ENCODE measurements at regions not wholly inside any gene's neighbourhood (a gene's known extent, or its start where the extent isn't known, plus 50 kb on each side); places are given as distances from the start of the nearest gene placed in this dataset.

- no peak for TF ChIP-seq EZH2 (IDR thresholded peaks at IDR 0.05; ENCODE audit: low read length, missing control alignments)
- TF ChIP-seq, protein P1, sequence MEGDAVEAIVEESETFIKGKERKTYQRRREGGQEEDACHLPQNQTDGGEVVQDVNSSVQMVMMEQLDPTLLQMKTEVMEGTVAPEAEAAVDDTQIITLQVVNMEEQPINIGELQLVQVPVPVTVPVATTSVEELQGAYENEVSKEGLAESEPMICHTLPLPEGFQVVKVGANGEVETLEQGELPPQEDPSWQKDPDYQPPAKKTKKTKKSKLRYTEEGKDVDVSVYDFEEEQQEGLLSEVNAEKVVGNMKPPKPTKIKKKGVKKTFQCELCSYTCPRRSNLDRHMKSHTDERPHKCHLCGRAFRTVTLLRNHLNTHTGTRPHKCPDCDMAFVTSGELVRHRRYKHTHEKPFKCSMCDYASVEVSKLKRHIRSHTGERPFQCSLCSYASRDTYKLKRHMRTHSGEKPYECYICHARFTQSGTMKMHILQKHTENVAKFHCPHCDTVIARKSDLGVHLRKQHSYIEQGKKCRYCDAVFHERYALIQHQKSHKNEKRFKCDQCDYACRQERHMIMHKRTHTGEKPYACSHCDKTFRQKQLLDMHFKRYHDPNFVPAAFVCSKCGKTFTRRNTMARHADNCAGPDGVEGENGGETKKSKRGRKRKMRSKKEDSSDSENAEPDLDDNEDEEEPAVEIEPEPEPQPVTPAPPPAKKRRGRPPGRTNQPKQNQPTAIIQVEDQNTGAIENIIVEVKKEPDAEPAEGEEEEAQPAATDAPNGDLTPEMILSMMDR (conservative IDR thresholded peaks at IDR 0.05 in 1 of 2, IDR thresholded peaks at IDR 0.05 in 1 of 2; ENCODE audit: low read depth in 1 of 2, low read length in 2 of 2) = peak in 1 of 2 donors; percentile 3
- H3K79me2 ChIP-seq (ENCODE audit: control insufficient read depth, insufficient read depth, low read length) = no peaks in the 10 kb centered on the region
- H3K9me3 ChIP-seq (ENCODE audit: control insufficient read depth, insufficient read depth, low read depth, low read length) = no peaks in the 10 kb centered on the region
- H3K36me3 ChIP-seq (ENCODE audit: control insufficient read depth, insufficient read depth, low read length) = no peaks in the 10 kb centered on the region
- H3K4me1 ChIP-seq (ENCODE audit: control insufficient read depth, extremely low read depth, insufficient read depth, low read length) = no peaks in the 10 kb centered on the region
- H3K27me3 ChIP-seq (ENCODE audit: control insufficient read depth, insufficient read depth, low read length) = no peaks in the 10 kb centered on the region
- no peak for DNase-seq (ENCODE audit: low read depth in 2 of 2)
- H3K4me3 ChIP-seq (replicated peaks in 1 of 4; ENCODE audit: control extremely low read depth in 1 of 4, insufficient read depth in 1 of 4, low read depth in 3 of 4, low read length in 4 of 4) = no peak overlapping the region
- no peak overlapping the region for H3K9ac ChIP-seq (ENCODE audit: insufficient read depth, low read length)
- no peak overlapping the region for H3K27ac ChIP-seq (ENCODE audit: insufficient read depth, low read length)
- no peak overlapping the region for H2AFZ ChIP-seq (ENCODE audit: low read length)
- no peaks in the 10 kb centered on the region for H4K20me1 ChIP-seq (ENCODE audit: control insufficient read depth, extremely low read depth, insufficient read depth, low read length)
- H3K4me2 ChIP-seq (ENCODE audit: extremely low read depth, insufficient read depth, low read length) = no peak overlapping the region
Observed at GRCh38 chr9:7534211-7534935, 265.2 kb downstream of the DMAC1 start.

DNA sequence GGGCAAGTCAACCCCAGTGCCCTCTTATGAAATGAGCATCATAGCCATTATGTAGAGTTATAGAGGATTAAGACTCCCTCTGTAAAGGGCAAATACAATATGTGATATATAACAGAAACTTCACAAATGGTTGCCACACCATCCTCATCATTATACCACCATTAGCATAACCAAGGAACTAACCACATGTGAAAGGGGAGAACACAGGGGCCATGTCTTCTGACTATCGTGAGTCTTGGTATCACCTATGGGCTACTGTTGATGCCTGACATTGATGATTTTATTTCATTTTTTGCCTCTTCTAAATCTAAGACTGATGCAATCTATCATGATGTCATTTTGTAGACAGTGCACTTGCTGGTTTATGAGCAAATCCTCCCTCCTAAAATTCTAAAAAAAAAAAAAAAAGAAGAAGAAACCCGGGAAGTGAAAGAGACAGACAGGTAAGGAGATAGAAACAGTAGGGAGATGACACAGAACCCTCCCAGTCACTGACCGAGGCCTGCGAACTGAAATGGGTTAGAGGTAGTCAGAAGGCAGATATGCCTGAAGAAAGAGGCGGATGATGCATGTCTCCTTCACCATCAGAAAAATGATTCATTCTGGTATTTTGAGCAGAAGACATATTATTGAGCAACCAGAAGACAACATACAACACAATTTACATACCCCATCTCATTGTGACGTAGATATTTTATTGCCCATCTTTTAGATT is 266.0 kb downstream of the DMAC1 start:
- no peaks in the 10 kb centered on the region for H3K4me1 ChIP-seq (ENCODE audit: control insufficient read depth, extremely low read depth, insufficient read depth, low read length)
- H4K20me1 ChIP-seq (ENCODE audit: control insufficient read depth, extremely low read depth, insufficient read depth, low read length) = no peaks in the 10 kb centered on the region
- H3K79me2 ChIP-seq (ENCODE audit: control insufficient read depth, insufficient read depth, low read length) = no peaks in the 10 kb centered on the region
- no peaks in the 10 kb centered on the region for H3K27me3 ChIP-seq (ENCODE audit: control insufficient read depth, insufficient read depth, low read length)
- no peak overlapping the region for H3K9ac ChIP-seq (ENCODE audit: insufficient read depth, low read length)
- TF ChIP-seq, protein P1 (conservative IDR thresholded peaks at IDR 0.05 in 1 of 2, IDR thresholded peaks at IDR 0.05 in 1 of 2; ENCODE audit: low read depth in 1 of 2, low read length in 2 of 2) = no peak
- no peak for TF ChIP-seq EZH2 (IDR thresholded peaks at IDR 0.05; ENCODE audit: low read length, missing control alignments)
- no peaks in the 10 kb centered on the region for H3K36me3 ChIP-seq (ENCODE audit: control insufficient read depth, insufficient read depth, low read length)
- H3K4me2 ChIP-seq (ENCODE audit: extremely low read depth, insufficient read depth, low read length) = no peak overlapping the region
- H3K4me3 ChIP-seq (replicated peaks in 1 of 4; ENCODE audit: control extremely low read depth in 1 of 4, insufficient read depth in 1 of 4, low read depth in 3 of 4, low read length in 4 of 4) = no peak overlapping the region
- H3K27ac ChIP-seq (ENCODE audit: insufficient read depth, low read length) = no peak overlapping the region
- no peak overlapping the region for H2AFZ ChIP-seq (ENCODE audit: low read length)
- DNase-seq (ENCODE audit: low read depth in 2 of 2) = no peak
- H3K9me3 ChIP-seq (ENCODE audit: control insufficient read depth, insufficient read depth, low read depth, low read length) = no peaks in the 10 kb centered on the region

DNA sequence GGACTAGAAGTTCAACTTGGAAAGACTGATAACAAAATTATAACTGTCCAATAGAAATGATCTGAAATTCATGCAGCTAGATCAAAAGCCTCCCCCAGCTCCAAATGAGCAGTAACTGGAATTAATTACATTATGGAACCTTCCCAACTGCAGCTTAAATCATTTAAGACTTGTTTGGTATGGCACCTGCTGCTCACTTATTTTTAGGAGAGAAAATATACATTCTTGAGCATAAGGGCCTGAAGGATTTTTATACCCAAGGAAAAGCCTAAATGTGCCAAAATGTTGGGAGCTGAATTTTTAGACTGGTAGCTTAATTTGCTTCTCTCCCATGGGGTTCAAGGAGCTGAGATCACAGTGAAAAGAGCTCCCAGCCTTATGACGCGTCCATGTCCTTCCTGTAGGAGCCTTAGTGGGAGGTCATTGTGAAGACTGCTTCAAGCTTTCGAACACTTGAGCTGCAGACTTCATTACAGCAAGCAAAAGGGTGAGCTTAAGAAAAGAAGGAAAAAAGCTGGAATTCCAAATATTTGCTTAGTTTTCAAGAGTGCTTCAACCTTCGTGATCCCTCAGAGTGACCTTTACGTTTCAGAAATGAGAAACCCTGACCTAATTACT is 276.0 kb downstream of the DMAC1 start:
- H3K27ac ChIP-seq (ENCODE audit: insufficient read depth, low read length) = no peak overlapping the region
- TF ChIP-seq EZH2 (IDR thresholded peaks at IDR 0.05; ENCODE audit: low read length, missing control alignments) = no peak
- TF ChIP-seq, protein P1 (conservative IDR thresholded peaks at IDR 0.05 in 1 of 2, IDR thresholded peaks at IDR 0.05 in 1 of 2; ENCODE audit: low read depth in 1 of 2, low read length in 2 of 2) = no peak
- H3K4me3 ChIP-seq (replicated peaks in 1 of 4; ENCODE audit: control extremely low read depth in 1 of 4, insufficient read depth in 1 of 4, low read depth in 3 of 4, low read length in 4 of 4) = no peak overlapping the region
- no peaks in the 10 kb centered on the region for H3K79me2 ChIP-seq (ENCODE audit: control insufficient read depth, insufficient read depth, low read length)
- no peaks in the 10 kb centered on the region for H3K36me3 ChIP-seq (ENCODE audit: control insufficient read depth, insufficient read depth, low read length)
- no peaks in the 10 kb centered on the region for H3K9me3 ChIP-seq (ENCODE audit: control insufficient read depth, insufficient read depth, low read depth, low read length)
- no peak overlapping the region for H3K4me2 ChIP-seq (ENCODE audit: extremely low read depth, insufficient read depth, low read length)
- no peaks in the 10 kb centered on the region for H3K4me1 ChIP-seq (ENCODE audit: control insufficient read depth, extremely low read depth, insufficient read depth, low read length)
- no peak overlapping the region for H3K9ac ChIP-seq (ENCODE audit: insufficient read depth, low read length)
- H4K20me1 ChIP-seq (ENCODE audit: control insufficient read depth, extremely low read depth, insufficient read depth, low read length) = no peaks in the 10 kb centered on the region
- no peaks in the 10 kb centered on the region for H3K27me3 ChIP-seq (ENCODE audit: control insufficient read depth, insufficient read depth, low read length)
- no peak overlapping the region for H2AFZ ChIP-seq (ENCODE audit: low read length)
- no peak for DNase-seq (ENCODE audit: low read depth in 2 of 2)

Measured in fibroblast of lung (primary cell).